H1 (cell line): ENCODE measurements at regions not wholly inside any gene's neighbourhood (a gene's known extent, or its start where the extent isn't known, plus 50 kb on each side); places are given as distances from the start of the nearest gene placed in this dataset.

Experiments used
- CHD2 ChIP-seq: IDR thresholded peaks from 2 replicates; pipeline ENCODE4 v1.6.1; 2012; ENCODE audit warnings: low read length, improper control_type of control experiment
- PHF8 ChIP-seq: fragments of 200-600 bp; sonication (generic); conservative IDR thresholded peaks from 2 replicates; pipeline ENCODE4 v1.7.1; 2012; ENCODE audit warnings: low read depth, mild to moderate bottlenecking, inconsistent platforms, low read length, moderate library complexity
- POLR2A ChIP-seq, 2 experiments: IDR thresholded peaks; 1 replicate in 1 of 2; 2 replicates in 1 of 2; pipeline ENCODE4 v1.6.1; 2011; ENCODE audit warnings: low read depth in 2 of 2, low read length in 2 of 2, mild to moderate bottlenecking in 2 of 2; ENCODE audit errors: control extremely low read depth in 1 of 2
- POLR2AphosphoS5 ChIP-seq: IDR thresholded peaks from 2 replicates; pipeline ENCODE4 v1.6.1; 2011; ENCODE audit warnings: low read depth, low read length
- RFX5 ChIP-seq: IDR thresholded peaks from 2 replicates; pipeline ENCODE4 v1.6.1; 2011; ENCODE audit warnings: low read depth, low read length, improper control_type of control experiment, borderline replicate concordance
- RXRA ChIP-seq: IDR thresholded peaks from 2 replicates; pipeline ENCODE4 v1.6.1; 2011; ENCODE audit warnings: low read depth, mild to moderate bottlenecking, low read length, moderate library complexity; ENCODE audit not compliant: insufficient read depth
- SP1 ChIP-seq: IDR thresholded peaks from 2 replicates; pipeline ENCODE4 v1.6.1; 2011; ENCODE audit warnings: low read depth, low read length
- SP2 ChIP-seq: IDR thresholded peaks from 2 replicates; pipeline ENCODE4 v1.6.1; 2012; ENCODE audit warnings: mild to moderate bottlenecking, low read length, inconsistent platforms
- SRF ChIP-seq: IDR thresholded peaks from 2 replicates; pipeline ENCODE4 v1.6.1; 2011; ENCODE audit warnings: mild to moderate bottlenecking, low read depth, low read length, moderate library complexity
- ZNF274 ChIP-seq: IDR thresholded peaks from 2 replicates; pipeline ENCODE4 v1.7.0; 2012; ENCODE audit warnings: low read length, borderline replicate concordance; ENCODE audit errors: extremely low read depth
- TF ChIP-seq, protein P1 (sequence below), 3 experiments: IDR thresholded peaks; 1 replicate in 2 of 3; 2 replicates in 1 of 3; pipeline versions ENCODE4 v1.5.1 to v1.6.1; 2011; ENCODE audit warnings: low read length in 3 of 3, mild to moderate bottlenecking in 3 of 3, inconsistent platforms in 2 of 3, low read depth in 1 of 3, moderate library complexity in 1 of 3; ENCODE audit not compliant: insufficient read depth in 1 of 3; ENCODE audit errors: control extremely low read depth in 1 of 3
- TF ChIP-seq, protein P2 (sequence below): IDR thresholded peaks from 2 replicates; pipeline ENCODE4 v1.6.1; 2011; ENCODE audit warnings: low read length, improper control_type of control experiment
- TF ChIP-seq, protein P3 (sequence below): IDR thresholded peaks from 2 replicates; pipeline ENCODE4 v1.6.1; 2012; ENCODE audit warnings: inconsistent platforms

DNA sequence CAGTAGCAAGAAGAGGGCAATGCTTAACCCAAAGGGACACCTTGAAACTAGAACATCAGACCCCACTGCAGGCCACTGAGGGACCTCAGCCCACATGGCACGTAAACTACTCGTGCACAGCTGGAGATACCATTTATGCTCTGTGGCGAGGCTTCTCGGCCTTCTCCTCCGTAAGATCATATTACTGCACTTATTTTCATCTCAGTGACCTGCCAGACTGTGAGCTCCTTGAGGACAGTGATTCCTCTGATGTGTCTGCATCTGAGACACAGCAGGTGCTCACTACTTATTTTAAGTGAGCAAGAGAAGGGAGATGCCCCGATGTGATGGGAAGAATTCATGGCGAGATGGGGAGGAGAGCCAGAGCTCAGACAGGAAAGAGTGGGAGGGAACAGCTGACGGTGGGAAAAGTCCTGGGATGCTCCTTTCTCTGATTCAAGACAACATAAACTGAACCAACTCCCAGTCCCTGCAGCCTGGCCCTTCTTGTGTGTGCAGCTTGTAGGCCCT is 137.6 kb downstream of the RPLP1 start:
- TF ChIP-seq, protein P1, sequence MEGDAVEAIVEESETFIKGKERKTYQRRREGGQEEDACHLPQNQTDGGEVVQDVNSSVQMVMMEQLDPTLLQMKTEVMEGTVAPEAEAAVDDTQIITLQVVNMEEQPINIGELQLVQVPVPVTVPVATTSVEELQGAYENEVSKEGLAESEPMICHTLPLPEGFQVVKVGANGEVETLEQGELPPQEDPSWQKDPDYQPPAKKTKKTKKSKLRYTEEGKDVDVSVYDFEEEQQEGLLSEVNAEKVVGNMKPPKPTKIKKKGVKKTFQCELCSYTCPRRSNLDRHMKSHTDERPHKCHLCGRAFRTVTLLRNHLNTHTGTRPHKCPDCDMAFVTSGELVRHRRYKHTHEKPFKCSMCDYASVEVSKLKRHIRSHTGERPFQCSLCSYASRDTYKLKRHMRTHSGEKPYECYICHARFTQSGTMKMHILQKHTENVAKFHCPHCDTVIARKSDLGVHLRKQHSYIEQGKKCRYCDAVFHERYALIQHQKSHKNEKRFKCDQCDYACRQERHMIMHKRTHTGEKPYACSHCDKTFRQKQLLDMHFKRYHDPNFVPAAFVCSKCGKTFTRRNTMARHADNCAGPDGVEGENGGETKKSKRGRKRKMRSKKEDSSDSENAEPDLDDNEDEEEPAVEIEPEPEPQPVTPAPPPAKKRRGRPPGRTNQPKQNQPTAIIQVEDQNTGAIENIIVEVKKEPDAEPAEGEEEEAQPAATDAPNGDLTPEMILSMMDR (IDR thresholded peaks at IDR 0.05; ENCODE audit: control extremely low read depth in 1 of 3, insufficient read depth in 1 of 3, low read depth in 1 of 3, low read length in 3 of 3), result no peak
- TF ChIP-seq, protein P2, sequence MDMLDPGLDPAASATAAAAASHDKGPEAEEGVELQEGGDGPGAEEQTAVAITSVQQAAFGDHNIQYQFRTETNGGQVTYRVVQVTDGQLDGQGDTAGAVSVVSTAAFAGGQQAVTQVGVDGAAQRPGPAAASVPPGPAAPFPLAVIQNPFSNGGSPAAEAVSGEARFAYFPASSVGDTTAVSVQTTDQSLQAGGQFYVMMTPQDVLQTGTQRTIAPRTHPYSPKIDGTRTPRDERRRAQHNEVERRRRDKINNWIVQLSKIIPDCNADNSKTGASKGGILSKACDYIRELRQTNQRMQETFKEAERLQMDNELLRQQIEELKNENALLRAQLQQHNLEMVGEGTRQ, result no peak
- TF ChIP-seq PHF8, result no peak
- no peak for TF ChIP-seq SP1
- no peak for TF ChIP-seq POLR2AphosphoS5
- no peak for TF ChIP-seq SRF
- TF ChIP-seq ZNF274, result no peak
- TF ChIP-seq CHD2, result no peak
- TF ChIP-seq SP2, result no peak
- no peak for TF ChIP-seq POLR2A (IDR thresholded peaks at IDR 0.05; ENCODE audit: control extremely low read depth in 1 of 2, low read depth in 2 of 2, low read length in 2 of 2)
- TF ChIP-seq, protein P3, sequence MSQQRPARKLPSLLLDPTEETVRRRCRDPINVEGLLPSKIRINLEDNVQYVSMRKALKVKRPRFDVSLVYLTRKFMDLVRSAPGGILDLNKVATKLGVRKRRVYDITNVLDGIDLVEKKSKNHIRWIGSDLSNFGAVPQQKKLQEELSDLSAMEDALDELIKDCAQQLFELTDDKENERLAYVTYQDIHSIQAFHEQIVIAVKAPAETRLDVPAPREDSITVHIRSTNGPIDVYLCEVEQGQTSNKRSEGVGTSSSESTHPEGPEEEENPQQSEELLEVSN, result no peak
- no peak for TF ChIP-seq RFX5
- no peak for TF ChIP-seq RXRA
